ENCODE measurements at regions not wholly inside any gene's neighbourhood (a gene's known extent, or its start where the extent isn't known, plus 50 kb on each side); places are given as distances from the start of the nearest gene placed in this dataset.

DNA sequence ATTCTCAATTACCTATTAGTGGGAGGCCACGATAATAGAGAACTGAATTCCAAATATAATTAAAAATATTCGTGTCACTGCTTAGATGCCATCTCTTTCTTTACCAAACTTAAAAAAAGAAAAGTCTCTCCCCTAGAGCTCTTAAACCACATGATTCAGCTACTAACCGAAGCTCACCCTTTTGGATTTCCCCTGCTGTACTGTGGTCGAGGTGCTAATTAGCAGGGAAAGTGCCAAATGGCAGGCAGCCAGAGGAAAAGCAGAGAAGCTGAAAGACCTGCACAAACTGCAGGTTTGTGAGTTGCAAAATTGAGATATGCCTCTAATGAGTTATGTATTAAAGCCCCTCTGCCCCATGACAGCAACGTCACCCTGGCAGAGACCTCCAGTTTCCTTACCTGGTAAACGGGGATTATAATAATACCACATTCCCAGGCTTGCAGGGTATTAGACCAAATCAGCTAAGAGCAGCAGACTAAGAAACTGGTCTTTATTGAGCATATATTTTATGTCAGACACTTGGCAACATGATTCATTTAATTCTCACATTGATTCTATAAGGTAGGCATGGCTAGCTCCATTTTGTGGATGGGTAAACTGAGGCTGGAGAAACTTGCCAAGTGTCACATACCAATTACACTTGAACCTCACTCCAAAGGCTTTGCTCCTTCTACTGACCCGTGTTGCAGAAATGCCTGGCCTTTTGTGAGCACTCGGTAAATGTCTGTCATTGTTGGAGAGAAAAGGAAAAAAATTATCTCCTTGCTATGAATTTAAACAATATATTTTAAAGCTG lies 259.7 kb downstream of the LPIN1 start:
- no peak overlapping the region for H3K27ac ChIP-seq (ENCODE audit: low read depth in 1 of 2, low read length in 1 of 2)
- H3K4me1 ChIP-seq (ENCODE audit: control insufficient read depth in 5 of 5, insufficient read depth in 5 of 5, low read length in 5 of 5), result peaks cover 0 to 10% (median 6%) of the 10 kb centered on the region in 5 donors
- H3K27me3 ChIP-seq (ENCODE audit: control insufficient read depth in 3 of 3, insufficient read depth in 3 of 3, low read length in 2 of 3), result no peaks in the 10 kb centered on the region
- no peaks in the 10 kb centered on the region for H3K9me3 ChIP-seq (ENCODE audit: control insufficient read depth in 4 of 4, insufficient read depth in 3 of 4, low read length in 3 of 4)
- TF ChIP-seq CTCF (IDR thresholded peaks at IDR 0.05; ENCODE audit: control extremely low read depth, extremely low read depth), result no peak
- H3K4me3 ChIP-seq, result no peak overlapping the region
- H3K36me3 ChIP-seq (ENCODE audit: control insufficient read depth in 4 of 4, insufficient read depth in 4 of 4, low read length in 4 of 4), result no peaks in the 10 kb centered on the region
- 34 to 46% methylated on average over 8 of the region's 8 CpGs for WGBS, 2 donors
- no peak overlapping the region for H3K9ac ChIP-seq (ENCODE audit: insufficient read depth in 1 of 2, low read length in 2 of 2)
- DNase-seq (peak; percentile 53 to 72 (median 58)), ATAC-seq (ENCODE audit: insufficient read depth, low FRiP score) (no peak)

- DNase-seq, result peak; percentile 68 to 74 (median 73)
- Histone ChIP-seq H3K9me3 (ENCODE audit: control insufficient read depth in 4 of 4, insufficient read depth in 3 of 4, low read length in 3 of 4) (no peaks in the 10 kb centered on the region), H3K4me1 (ENCODE audit: control insufficient read depth in 5 of 5, insufficient read depth in 5 of 5, low read length in 5 of 5) (peaks cover 0 to 10% (median 6%) of the 10 kb centered on the region in 5 donors), H3K27ac (ENCODE audit: low read depth in 1 of 2, low read length in 1 of 2) (no peak overlapping the region), H3K36me3 (ENCODE audit: control insufficient read depth in 4 of 4, insufficient read depth in 4 of 4, low read length in 4 of 4) (no peaks in the 10 kb centered on the region), H3K9ac (ENCODE audit: insufficient read depth in 1 of 2, low read length in 2 of 2) (no peak overlapping the region), H3K27me3 (ENCODE audit: control insufficient read depth in 3 of 3, insufficient read depth in 3 of 3, low read length in 2 of 3) (no peaks in the 10 kb centered on the region), H3K4me3 (no peak overlapping the region)
- WGBS, 2 donors, result 56 to 78% methylated on average over 4 of the region's 4 CpGs
- ATAC-seq (ENCODE audit: insufficient read depth, low FRiP score), result no peak
- TF ChIP-seq CTCF (IDR thresholded peaks at IDR 0.05; ENCODE audit: control extremely low read depth, extremely low read depth), result no peak
These were observed 260.4 kb downstream of the LPIN1 start for GRCh38 chr2:12006850-12007249.

GRCh38 chr2:12007282-12007681 lies 260.9 kb downstream of the LPIN1 start:
- Histone ChIP-seq H3K27me3 (ENCODE audit: control insufficient read depth in 3 of 3, insufficient read depth in 3 of 3, low read length in 2 of 3) (no peaks in the 10 kb centered on the region), H3K4me1 (ENCODE audit: control insufficient read depth in 5 of 5, insufficient read depth in 5 of 5, low read length in 5 of 5) (peaks cover 0 to 10% (median 6%) of the 10 kb centered on the region in 5 donors), H3K27ac (ENCODE audit: low read depth in 1 of 2, low read length in 1 of 2) (no peak overlapping the region), H3K4me3 (no peak overlapping the region), H3K9ac (ENCODE audit: insufficient read depth in 1 of 2, low read length in 2 of 2) (no peak overlapping the region), H3K36me3 (ENCODE audit: control insufficient read depth in 4 of 4, insufficient read depth in 4 of 4, low read length in 4 of 4) (no peaks in the 10 kb centered on the region), H3K9me3 (ENCODE audit: control insufficient read depth in 4 of 4, insufficient read depth in 3 of 4, low read length in 3 of 4) (no peaks in the 10 kb centered on the region)
- DNase-seq (no peak), ATAC-seq (ENCODE audit: insufficient read depth, low FRiP score) (no peak)
- TF ChIP-seq CTCF (IDR thresholded peaks at IDR 0.05; ENCODE audit: control extremely low read depth, extremely low read depth), result no peak
- WGBS, 2 donors, result 97 to 100% methylated on average over 1 of the region's 1 CpG

Measured in lung (tissue), 11 donors.